ENCODE measurements at regions not wholly inside any gene's neighbourhood (a gene's known extent, or its start where the extent isn't known, plus 50 kb on each side); places are given as distances from the start of the nearest gene placed in this dataset.

GRCh38 chr7:68524126-68524525 lies 1074.1 kb upstream of the AUTS2 start:
- no peak for DNase-seq

DNA sequence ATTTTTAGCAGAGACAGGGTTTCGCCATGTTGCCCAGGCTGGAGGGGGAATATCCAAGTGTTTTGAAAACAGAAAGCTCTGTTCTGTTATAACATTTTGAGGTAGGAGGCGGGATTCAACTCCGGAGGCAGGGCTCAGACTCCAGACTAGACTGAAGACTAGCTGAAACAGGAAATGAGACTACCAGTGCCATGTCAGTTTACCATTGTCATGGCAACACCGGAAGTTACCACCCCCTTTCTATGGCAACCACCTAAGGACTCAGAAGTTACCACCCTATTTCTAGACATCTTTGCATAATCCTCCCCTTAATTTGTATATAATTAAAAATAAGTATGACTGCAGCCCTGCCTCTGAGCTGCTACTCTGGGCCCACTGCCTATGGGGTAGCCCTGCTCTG lies 1069.1 kb upstream of the AUTS2 start:
- no peak for DNase-seq

DNA sequence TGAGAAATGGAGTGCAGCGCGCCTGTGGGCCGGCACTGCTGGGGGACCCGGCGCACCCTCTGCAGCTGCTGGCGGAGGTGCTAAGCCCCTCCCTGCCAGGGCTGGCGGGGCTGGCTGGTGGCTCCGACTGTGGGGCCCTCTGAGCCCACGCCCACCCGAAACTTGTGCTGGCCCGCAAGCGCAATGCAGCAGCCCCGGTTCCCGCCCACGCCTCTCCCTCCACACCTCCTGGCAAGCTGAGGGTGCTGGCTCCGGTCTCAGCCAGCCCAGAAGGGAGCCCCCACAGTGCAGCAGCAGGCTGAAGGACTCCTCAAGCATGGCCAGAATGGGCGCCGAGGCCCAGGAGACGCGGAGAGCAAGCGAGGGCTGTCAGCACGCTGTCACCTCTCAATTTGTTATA lies 1063.0 kb upstream of the AUTS2 start:
- no peak for DNase-seq

DNA sequence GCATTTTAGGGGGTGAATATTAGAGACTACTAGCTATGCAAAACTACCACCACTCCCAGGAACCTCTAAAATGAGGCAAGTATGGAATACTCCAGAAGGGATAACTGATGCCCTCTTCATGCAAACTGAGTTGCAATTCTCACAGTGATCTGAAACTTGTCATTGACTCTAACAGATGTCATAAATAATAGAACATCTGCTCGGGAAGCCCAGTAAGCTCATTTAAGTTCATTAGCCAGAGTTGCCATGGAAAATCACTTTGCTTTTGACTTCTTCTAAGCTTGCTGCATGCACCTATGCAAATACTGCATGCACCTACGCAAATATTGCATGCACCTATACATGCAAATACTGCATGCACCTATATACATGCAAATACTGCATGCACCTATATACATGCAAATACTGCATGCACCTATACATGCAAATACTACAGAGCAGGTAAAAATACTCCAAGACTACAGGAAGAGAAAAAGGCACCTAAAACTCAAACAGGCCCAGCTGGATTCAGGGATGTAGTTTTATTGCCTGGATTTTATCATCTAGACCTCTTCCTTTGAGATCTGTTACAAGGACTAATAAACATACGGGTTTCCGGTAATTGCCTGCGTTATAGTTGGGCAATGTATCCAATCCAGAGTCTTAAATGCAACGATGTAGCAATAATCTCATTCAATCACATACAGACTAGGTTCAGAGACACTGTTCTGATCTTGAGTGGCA lies 1061.1 kb upstream of the AUTS2 start:
- DNase-seq, result no peak

- no peak for DNase-seq
These were observed 1060.6 kb upstream of the AUTS2 start for GRCh38 chr7:68537774-68538071.

DNA sequence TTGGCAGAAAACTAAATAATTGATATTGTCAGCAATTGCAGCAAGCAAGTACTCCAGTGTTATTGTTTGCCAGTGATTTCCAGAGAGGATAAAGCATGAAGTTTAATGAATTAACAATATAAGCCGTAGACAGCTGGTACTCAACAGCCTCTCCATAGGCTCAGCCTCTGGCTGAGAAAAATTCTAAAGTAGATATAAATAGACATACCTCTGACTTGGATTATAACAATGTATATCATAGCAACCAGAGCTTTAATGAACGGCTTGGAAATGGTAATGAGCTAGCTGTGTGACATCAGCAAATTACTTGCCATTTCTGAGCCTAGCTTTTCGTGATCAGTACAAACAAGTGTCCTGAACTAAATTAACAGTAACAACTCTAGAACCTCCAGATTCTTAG lies 1055.4 kb upstream of the AUTS2 start:
- DNase-seq, result no peak

GRCh38 chr7:68544851-68545250 lies 1053.4 kb upstream of the AUTS2 start:
- DNase-seq, result no peak

GRCh38 chr7:68547181-68547580 lies 1051.1 kb upstream of the AUTS2 start:
- DNase-seq, result no peak

DNA sequence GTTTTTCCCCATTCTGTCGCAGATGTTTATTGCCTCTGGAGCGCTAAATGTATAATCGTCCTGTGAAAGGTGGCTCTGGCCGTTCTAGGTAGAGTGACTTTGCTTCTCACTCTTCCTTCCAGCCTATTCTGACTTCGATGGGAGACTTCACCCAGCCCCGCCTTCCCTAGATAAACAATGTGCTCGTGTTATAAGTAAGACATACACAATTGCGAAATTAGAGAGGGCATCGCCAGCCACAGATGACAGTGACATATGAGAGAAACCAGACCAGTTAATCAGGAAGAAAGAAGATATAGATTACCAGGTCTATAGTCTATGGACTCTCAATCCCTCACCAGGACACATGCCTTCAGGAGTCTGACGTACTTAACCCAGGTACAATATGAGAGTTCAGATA lies 1050.5 kb upstream of the AUTS2 start:
- no peak for DNase-seq

- no peak for DNase-seq
These were observed 1048.2 kb upstream of the AUTS2 start for GRCh38 chr7:68550027-68550426.

GRCh38 chr7:68550635-68551034 lies 1047.6 kb upstream of the AUTS2 start:
- DNase-seq, result no peak

DNA sequence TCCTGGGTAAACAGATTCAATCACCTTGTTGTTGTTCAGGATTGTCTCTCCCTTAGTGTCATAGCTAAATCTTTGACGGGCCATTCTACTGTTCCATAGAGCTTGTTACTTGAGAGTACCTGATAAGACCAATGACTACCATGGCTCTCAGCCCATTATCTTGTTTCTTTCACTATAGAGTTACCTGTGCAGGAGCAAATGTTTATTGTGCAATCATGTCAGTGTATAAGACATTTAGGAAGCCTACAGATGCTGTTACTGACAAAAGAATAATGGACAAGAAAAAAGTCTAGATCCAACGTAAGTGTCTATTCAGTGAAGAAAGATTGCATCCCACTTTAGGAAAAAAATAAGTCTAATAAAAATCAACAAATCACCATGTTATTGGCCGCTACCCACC lies 1041.7 kb upstream of the AUTS2 start:
- DNase-seq, result no peak

DNA sequence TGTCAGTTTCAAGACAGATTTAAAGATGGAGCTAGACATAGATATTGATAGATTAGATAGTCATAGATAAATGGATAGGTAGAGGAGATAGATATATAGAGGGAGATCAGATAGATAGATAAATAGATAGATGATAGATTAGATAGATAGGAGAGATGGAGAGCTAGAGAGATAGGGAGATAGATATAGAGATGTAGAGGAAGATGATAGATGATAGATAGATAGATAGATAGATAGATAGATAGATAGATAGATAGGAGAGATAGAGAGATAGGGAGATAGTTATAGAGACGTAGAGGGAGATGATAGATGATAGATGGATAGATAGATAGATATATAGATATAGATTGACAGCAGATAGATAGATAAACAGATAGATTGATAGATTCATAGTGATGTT lies 1038.8 kb upstream of the AUTS2 start:
- DNase-seq, result no peak

GRCh38 chr7:68562323-68562899 lies 1035.9 kb upstream of the AUTS2 start:
- DNase-seq, result no peak

- no peak for DNase-seq
These were observed 1033.8 kb upstream of the AUTS2 start for GRCh38 chr7:68564306-68565135.

DNA sequence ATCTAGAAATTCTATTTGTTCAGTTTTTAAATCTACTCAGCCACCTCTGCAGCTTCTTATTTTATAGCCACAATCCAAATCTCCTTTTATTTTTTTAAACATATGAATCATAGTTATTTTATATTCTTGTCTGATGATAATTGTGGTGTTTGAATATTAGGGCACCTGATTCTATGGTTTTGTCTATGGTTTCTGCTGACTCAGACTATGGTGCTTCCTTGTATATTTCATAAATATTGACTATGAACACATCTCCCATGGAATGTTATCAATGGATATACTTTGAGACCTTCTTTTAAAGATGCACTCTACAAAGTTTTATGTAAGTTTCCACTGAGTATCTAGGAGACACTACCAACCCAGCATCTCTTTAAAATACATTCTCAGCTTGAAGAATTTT lies 1027.0 kb upstream of the AUTS2 start:
- DNase-seq, result no peak

DNA sequence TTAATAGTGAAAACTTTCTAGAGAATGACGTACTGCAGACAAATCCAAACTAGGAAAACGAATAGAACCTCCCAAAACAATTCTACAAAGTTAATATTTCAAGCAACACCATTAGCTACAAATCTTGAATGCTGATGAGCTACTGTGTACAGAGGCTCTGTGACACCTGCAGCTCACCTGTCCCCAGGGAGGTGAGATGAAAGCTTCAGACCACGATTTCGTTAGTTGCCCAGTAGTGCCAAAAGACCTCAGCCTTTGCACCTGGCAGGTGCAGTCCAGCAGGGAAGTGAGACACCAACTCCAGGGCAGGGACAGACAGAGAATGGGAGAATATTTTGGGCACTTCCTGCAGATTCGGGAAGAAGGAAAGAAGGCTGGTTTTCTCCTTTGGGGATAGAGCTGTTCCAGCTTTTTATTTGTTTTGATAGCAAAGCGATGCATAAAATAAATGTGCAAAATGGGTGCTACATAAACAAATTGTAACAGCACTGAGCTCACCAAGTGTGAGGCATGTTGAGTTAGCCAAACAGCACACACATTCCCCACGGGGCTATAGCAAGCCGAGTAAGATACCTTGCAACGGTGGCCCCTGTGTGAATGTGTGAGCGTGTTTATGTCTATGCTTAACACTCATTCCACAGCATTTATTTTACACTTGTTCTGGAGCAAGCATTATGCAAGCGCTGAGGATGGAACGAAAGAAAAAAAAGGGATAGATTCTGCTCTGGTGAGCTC lies 1024.8 kb upstream of the AUTS2 start:
- no peak for DNase-seq

DNA sequence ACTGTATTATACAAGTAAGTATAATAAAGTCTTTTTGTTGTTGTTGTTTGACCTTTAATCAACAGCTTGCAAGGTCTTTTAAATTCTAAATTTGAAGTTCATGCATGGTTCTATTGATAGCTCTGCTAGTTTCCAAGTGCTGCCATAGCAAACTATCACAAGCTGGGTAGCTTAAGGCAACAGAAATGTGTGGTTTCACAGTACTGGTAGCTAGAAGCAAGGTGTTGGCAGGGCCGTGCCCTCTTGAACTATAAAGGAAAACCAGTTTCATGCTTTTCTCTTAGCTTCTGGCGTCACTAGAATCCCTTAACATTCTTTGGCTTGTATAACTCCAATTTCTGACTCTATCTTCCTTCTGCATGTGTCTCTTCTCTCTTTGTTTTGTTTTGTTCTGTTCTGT lies 1021.9 kb upstream of the AUTS2 start:
- no peak for DNase-seq

GRCh38 chr7:68581417-68581816 lies 1016.9 kb upstream of the AUTS2 start:
- DNase-seq, result no peak

- DNase-seq, result no peak
These were observed 1010.7 kb upstream of the AUTS2 start for GRCh38 chr7:68587599-68587998.

DNA sequence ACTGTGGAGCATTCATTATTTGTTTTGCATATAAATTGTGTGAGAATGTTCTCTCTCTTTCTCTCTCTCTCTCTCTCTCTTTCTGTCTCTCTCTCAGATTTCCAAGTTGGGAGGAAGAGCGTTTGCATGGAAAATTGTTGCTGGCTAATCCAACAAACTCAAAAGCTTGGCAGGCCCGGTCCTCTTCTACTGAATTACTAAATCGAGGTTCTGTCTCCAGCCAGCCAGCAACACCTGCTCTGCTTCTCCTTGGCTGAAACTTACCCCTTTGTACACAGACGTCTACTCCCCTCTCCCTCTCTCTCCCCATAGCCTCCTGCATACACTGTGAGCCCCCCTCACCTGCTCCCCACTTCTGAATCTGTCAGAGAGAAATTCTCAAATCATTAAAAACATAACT lies 996.4 kb upstream of the AUTS2 start:
- DNase-seq, result no peak

DNA sequence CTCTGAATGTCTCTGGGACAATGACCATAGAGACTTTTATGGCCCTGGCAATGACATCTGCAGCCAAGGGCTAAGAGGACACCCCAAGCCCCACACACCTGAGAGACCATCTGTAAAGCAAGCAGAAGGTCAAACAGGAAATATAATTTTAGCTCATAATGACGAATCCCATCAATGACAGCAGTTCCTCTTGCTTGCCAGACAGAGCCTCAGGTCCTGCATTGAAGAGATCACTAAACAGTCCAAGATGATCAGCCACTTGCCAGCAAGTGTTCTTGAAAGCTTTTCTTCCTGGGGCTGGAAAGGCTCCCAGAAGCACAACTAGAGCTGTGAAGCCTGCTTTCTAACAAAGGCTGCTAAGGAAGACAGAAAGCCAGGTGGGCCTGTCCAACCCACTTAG lies 993.7 kb upstream of the AUTS2 start:
- no peak for DNase-seq

GRCh38 chr7:68610701-68611100 lies 987.6 kb upstream of the AUTS2 start:
- DNase-seq, result no peak

DNA sequence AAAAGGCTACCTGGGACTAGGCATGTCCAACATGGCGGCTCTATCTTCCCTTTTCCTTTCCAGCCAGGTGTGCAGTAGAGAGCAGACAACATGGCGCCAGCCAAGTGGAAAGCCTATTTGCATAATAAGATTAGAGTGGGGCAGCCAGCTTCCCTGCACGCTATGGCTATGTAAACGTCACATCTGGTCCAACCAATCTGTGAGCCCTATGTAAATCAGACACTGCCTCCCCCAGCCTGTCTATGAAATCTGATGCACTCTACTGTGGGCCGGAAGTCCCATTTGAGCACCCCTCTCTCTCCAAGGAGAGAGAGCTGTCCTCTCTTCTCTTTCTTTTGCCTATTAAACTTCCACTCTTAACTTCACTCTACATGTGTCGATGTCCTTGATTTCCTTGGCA lies 984.9 kb upstream of the AUTS2 start:
- DNase-seq, result no peak

Data from activated CD4-positive, alpha-beta T cell treated with anti-CD3 and anti-CD28 coated beads, Interleukin-2, amount 50 U/mL, for 16 hours (primary cell).